Activated B cell treated with CpG ODN at 0.5 μM for 24 hours (primary cell): ENCODE measurements at regions not wholly inside any gene's neighbourhood (a gene's known extent, or its start where the extent isn't known, plus 50 kb on each side); places are given as distances from the start of the nearest gene placed in this dataset.
A peak's percentile ranks its signal among the peaks of the same experiment; 100 is the strongest.

Experiments
- ATAC-seq: fragments of 200-7000 bp; cut with Tn5 transposase; one replicate; pipeline ENCODE4 v1.10.0; 2021; ENCODE audit warnings: low read depth, mild to moderate bottlenecking, moderate library complexity
- CTCF ChIA-PET: fragments of 350-600 bp; sonication (Branson Sonifier 250); formaldehyde crosslinking; loops from one replicate; lab custom pipeline; 2021; ENCODE audit warnings: antibody characterized with exemption; lab: Charles Lee
- POLR2A ChIA-PET: fragments of 350-600 bp; sonication (Branson Sonifier 250); formaldehyde crosslinking; loops from one replicate; lab custom pipeline; 2021; ENCODE audit warnings: antibody characterized with exemption; lab: Charles Lee
- DNase-seq: peaks from one replicate; pipeline ENCODE4 v3.0.0; 2022
- H3K27ac Mint-ChIP-seq: one replicate; pipeline ENCODE4 v1.8.0; 2020; ENCODE audit warnings: mixed read lengths
- H3K27me3 Mint-ChIP-seq: one replicate; pipeline ENCODE4 v1.8.0; 2021; ENCODE audit warnings: mixed read lengths
- H3K36me3 Mint-ChIP-seq: one replicate; pipeline ENCODE4 v1.8.0; 2021; ENCODE audit warnings: low read depth, mixed read lengths
- H3K4me1 Mint-ChIP-seq: one replicate; pipeline ENCODE4 v1.8.0; 2021; ENCODE audit warnings: mixed read lengths
- H3K4me3 Mint-ChIP-seq: one replicate; pipeline ENCODE4 v1.8.0; 2020; ENCODE audit warnings: mild to moderate bottlenecking, mixed read lengths
- H3K9me3 Mint-ChIP-seq: one replicate; pipeline ENCODE4 v1.8.0; 2020; ENCODE audit warnings: mixed read lengths
- CTCF ChIP-seq: fragments of 200-600 bp; IDR thresholded peaks from one replicate; pipeline ENCODE4 v1.8.0; 2022; ENCODE audit warnings: antibody characterized with exemption, mild to moderate bottlenecking
- intact Hi-C: fragments of 100-400 bp; cut with micrococcal nuclease; formaldehyde crosslinking; loops from one replicate; pipeline ENCODE4 v1.15.1; 2024

GRCh38 chr3:148307443-148307843 lies 390.3 kb upstream of the AGTR1 start:
- Mint-ChIP-seq H3K9me3 (no peaks in the 10 kb centered on the region), H3K27me3 (no peaks in the 10 kb centered on the region), H3K27ac (no peak overlapping the region), H3K36me3 (no peaks in the 10 kb centered on the region), H3K4me1 (no peaks in the 10 kb centered on the region), H3K4me3 (no peak overlapping the region)
- ATAC-seq (no peak), DNase-seq (no peak)
- intact Hi-C loops: loop anchor here (5.0 kb wide), 1 partner anchor 635 kb away; no protein-coding TSS in a partner anchor
- ChIA-PET POLR2A (no interaction called here), CTCF (no interaction called here)
- TF ChIP-seq CTCF: no peak

- no peak for ATAC-seq
- H3K4me1 Mint-ChIP-seq: no peaks in the 10 kb centered on the region
- no peaks in the 10 kb centered on the region for H3K27me3 Mint-ChIP-seq
- no peak overlapping the region for H3K4me3 Mint-ChIP-seq
- no peak overlapping the region for H3K27ac Mint-ChIP-seq
- CTCF ChIA-PET: no interaction called here
- no peaks in the 10 kb centered on the region for H3K36me3 Mint-ChIP-seq
- POLR2A ChIA-PET: no interaction called here
- intact Hi-C loops: loop anchor here (5.0 kb wide), 1 partner anchor 633 kb away; no protein-coding TSS in a partner anchor
- no peak for DNase-seq
- no peaks in the 10 kb centered on the region for H3K9me3 Mint-ChIP-seq
- no peak for TF ChIP-seq CTCF
These were observed 388.2 kb upstream of the AGTR1 start for GRCh38 chr3:148309390-148310035.

GRCh38 chr3:148315756-148316155 lies 381.9 kb upstream of the AGTR1 start:
- H3K4me3 Mint-ChIP-seq: no peak overlapping the region
- ATAC-seq (no peak), DNase-seq (no peak)
- H3K4me1 Mint-ChIP-seq: peaks cover 7% of the 10 kb centered on the region
- no peak overlapping the region for H3K27ac Mint-ChIP-seq
- intact Hi-C loops: no loop called here
- no peaks in the 10 kb centered on the region for H3K27me3 Mint-ChIP-seq
- ChIA-PET POLR2A (no interaction called here), CTCF (no interaction called here)
- no peaks in the 10 kb centered on the region for H3K36me3 Mint-ChIP-seq
- TF ChIP-seq CTCF: no peak
- H3K9me3 Mint-ChIP-seq: no peaks in the 10 kb centered on the region

GRCh38 chr3:148318240-148318639 lies 379.5 kb upstream of the AGTR1 start:
- Mint-ChIP-seq H3K27ac (no peak overlapping the region), H3K4me3 (no peak overlapping the region), H3K4me1 (peaks cover 7% of the 10 kb centered on the region), H3K36me3 (no peaks in the 10 kb centered on the region), H3K27me3 (no peaks in the 10 kb centered on the region), H3K9me3 (no peaks in the 10 kb centered on the region)
- POLR2A ChIA-PET: no interaction called here
- no peak for ATAC-seq
- no peak for DNase-seq
- TF ChIP-seq CTCF: no peak
- CTCF ChIA-PET: no interaction called here
- intact Hi-C loops: no loop called here

GRCh38 chr3:148319161-148319915 lies 378.4 kb upstream of the AGTR1 start:
- Mint-ChIP-seq H3K4me3 (peak overlapping the region; percentile 9), H3K27me3 (no peaks in the 10 kb centered on the region), H3K36me3 (no peaks in the 10 kb centered on the region), H3K27ac (peak overlapping the region; percentile 32), H3K4me1 (peaks cover 7% of the 10 kb centered on the region), H3K9me3 (no peaks in the 10 kb centered on the region)
- POLR2A ChIA-PET: no interaction called here
- intact Hi-C loops: no loop called here
- ATAC-seq (peak; percentile 56), DNase-seq (no peak)
- CTCF ChIA-PET: no interaction called here
- no peak for TF ChIP-seq CTCF
